COLO668 (cell line): ENCODE measurements at regions not wholly inside any gene's neighbourhood (a gene's known extent, or its start where the extent isn't known, plus 50 kb on each side); places are given as distances from the start of the nearest gene placed in this dataset.

Experiments
- DNase-seq: peaks from one replicate; lab custom pipeline; 2025; ENCODE audit not compliant: unreplicated experiment; lab: John Stamatoyannopoulos, UW

DNA sequence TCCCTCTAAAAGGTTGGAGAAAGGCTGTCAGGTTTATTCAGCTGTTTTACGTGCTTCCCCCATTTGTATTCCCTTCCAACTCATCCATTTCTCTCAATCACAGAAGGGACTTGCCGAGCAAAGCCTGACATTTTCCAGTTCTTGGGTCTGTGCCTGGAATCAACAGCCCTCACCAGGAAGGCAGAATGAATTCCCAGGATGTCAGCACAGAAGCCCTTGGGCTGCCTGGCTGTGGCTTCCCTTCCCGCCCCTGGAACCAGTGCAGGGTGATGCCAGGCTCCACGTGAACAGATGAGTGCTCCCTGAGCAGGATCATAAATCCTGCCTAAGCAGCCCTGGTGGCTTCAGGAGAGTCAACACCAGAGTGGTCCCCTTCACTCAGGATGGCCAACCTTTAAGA is 86.1 kb upstream of the CD83 start:
- DNase-seq: no peak

DNA sequence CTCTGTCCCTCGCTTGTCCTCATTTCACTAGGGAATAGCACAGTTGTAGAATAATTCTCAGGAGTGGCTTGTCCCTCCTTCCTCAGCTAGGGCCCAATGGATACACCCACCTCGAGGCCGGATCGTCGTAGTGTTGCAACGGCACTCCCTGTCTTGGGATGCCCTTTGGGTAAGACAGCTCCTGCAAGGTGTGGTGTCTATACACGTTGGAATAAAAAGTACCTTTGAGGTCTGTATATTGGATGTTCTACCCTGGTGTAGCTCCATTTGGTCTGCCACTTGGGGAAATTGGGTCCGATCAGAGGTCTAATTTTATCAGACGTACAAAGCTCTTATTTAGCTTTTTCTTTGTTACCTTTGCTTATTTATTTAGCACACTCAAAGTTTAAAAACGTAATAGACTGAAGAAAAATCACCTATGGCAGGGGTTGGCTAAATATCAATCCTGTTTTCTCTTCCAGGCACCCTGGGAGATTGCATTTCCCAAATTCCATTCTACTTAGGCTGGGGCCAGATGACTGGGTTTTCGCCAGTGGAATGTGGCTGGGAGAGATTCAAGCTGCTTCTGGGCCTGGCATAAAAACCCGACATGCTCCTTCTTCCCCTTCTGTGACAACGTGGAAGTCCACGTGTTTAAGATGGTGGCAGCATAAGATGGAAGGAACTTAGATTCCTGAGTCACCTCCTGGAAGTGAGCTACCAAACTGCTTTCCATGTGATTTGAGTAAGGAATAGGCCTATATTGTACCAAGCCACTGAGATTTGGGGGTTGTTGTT is 82.3 kb upstream of the CD83 start:
- DNase-seq: no peak

DNA sequence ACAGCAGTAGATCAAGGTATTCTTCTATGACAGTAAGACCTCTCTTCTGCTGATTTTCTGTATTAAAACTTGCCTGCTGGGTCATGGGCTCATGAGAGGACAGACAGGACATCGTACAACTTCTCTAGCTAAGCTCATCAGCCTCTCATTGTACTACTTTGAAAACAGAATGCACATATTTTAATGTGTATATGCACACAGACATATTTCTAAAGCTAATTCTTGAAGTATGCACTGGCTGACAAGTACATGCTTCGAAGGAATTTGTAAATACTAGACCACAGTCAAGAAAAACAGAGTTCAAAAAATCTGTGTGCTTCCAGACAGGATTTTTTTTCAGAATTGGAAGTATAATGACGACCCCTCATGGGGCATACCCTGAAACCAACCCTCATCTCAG is 81.7 kb upstream of the CD83 start:
- no peak for DNase-seq

DNA sequence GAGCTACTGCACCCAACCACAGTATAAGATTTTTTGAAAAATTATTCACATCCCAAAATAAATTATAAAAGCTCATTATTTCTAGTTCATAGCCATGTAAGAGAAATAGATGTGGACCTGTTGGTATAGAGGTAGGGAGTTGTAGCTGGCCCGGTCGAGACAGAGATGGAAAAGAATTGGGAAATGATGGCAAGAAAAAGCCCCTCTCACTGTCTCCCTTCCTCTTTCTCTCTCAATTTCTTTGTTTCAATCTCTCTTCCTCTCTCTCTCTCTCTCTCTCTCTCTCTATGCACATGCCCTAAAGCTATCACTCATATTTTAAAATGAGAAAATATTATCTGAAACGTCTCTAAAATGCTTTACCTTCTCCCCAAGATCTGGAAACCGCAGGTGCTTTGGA is 80.7 kb upstream of the CD83 start:
- no peak for DNase-seq

DNA sequence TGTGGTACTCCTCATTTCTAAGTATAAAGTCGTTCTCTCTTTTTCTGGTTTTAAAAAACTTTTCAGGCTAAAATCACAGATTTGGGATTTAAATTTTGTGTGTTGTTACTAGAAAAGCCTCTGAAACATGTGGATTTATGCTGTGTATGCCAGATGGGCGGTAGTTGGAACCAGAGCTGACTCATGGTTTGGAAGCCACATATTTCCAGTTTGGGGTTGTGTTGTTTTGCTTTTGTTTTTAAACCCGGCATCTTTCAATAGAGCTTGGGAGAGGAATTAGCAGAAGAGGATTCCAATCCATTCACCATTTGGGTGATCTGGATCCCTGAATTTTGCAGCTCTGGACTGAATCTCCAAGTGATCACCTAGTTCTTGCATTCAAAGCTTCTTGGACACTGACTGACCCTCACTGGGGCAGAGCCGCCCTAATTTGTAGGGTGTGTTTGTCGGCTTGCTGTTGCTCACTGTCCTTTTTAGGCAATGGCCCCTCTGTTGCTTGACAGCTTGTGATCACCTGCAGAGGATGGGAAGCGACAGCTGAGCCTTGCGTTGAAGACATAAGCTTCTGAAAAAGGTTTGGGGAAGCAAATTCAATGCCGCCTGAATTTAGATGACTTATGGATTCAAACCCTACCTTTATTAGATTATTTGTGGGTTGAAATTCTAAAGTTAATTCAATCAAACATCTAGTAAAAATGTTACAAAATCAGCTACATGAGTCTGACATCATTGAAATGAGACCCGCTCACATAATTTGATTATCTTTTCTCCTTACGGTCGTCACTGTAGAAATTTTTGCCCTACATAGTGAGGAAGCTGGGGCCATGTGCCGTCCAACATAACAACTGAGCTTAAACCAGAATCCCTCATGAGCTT is 79.9 kb upstream of the CD83 start:
- no peak for DNase-seq

DNA sequence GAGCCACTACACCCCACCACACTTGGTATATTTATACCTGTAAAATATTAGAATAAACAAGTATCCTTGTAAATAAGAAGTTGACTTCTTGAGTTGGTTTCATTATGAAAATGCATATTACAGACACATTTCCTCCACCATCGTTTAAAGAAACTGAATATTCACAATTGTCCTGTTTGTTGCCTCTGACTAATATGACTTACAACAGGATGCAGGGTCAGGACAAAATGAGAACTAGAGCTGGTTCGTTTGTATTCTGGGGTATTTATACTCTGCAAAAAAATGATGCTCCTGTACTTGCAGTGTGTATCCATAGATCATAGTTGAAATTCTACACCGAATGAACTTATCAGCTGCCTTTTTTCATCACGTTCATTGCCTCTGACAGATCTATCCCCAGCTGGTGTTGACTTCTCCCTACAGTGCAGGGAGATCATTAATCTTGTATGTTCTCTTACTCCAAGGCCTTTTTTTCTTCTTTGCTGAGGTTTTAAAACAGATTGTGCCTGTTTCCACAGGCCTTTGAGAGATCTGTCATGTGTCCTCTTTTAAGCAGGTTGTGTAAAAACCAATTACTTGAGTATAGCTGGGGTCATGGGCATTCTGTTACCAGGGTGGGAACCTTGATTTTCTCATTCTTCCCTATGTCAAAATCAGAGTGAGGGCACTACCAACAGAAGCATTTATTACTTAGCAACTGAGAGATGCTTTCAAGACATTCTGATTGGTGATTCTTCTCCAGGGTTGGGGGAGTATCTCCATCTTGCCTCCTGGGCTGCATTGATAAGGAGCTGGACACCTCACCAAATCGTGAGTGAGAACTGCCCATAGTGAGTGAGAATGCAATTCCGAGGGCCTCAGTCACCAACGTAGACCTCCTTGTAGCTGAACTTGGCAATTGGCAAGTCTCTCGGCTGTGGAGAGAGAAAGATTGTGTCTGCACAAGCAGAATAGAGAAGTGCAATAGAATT is 78.8 kb upstream of the CD83 start:
- DNase-seq: peak; percentile 6

DNA sequence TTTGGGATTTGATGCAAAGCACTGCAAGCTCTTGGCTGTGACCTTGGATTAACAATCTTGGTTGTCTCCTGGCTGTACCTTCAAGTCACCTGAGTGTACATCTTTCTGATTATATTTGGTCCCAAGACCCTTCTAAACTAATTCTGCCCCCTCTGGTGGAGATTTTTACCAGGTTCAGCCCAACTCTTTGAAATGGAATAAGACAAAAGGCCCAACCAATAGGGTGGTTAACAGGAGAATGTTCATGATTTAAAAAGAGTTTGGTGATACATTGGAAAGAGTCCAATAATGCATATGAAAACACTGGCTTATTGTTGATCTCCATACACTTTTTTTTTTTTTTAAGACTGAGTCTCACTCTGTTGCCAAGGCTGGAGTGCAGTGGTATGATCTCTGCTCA is 77.5 kb upstream of the CD83 start:
- no peak for DNase-seq

DNA sequence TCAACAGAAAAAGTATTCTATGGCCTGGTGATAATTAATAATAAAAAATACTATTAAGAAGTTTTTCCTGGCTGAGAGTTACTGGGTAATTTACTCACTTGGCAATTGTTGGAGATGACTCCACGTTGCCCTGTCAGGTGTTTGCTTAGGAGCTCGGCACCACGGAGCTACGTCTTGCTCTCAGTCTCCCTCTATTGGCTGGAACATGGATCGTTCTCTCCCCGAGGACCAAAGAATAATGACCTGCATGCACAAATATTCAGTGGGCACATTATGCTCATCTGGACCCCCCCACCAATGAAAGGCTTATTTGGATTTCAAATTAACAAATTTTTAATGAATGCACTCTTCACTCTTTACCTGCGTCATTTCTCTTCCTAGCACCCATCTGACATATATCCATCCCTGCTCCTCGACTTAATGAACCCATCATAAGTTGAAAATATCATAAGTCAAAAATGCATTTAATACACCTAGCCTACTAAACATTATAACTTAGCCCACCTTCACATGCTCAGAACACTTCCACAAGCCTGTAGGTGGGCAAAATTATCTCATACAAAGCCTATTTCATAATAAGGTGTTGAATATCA is 71.0 kb upstream of the CD83 start:
- peak; percentile 25 for DNase-seq

DNA sequence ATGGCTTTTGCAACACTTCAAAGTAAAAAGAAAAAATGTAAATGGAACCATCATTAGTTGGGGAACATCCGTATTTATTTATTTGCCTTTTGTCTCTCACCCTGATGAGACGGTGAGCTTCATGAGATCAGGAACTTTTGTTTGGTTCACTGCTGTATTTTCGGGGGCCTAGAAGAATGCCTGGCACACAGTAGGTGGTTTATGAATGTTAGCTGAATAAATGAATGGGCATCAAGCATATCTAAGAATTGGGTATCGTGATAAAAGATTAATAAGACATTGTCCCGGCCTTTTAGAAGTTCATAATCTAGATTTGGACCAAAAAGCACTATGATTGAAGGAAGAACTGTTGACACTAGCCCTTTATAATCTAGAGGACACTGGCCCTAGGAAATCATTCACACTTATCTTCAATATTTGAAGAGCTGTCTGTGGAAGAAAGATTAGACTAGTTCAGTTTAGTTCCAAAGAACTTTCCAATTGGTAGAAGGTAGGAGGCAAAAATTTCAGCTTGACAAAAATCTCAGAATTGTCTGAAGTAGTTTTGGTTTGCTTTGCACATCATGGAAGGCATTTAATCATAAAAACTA is 70.3 kb upstream of the CD83 start:
- DNase-seq: no peak

DNA sequence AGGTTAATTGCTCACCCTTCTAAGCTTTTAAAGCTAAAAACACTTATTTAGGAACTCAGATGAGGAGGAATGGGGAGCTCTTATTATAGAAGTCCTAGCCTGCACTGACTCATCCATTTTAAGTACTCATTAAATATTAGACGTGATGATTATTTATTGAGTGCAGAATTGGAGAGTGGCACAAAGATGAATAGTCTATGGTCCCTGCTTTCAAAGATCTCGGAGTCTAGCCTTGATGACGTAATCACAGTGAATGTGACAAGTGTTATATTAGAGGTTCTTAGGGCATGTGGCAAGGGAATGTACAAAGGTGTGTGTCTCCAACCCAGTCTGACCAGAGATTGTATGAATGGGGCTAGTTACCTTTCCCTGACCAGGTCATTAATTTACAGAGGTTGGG is 68.7 kb upstream of the CD83 start:
- no peak for DNase-seq

DNA sequence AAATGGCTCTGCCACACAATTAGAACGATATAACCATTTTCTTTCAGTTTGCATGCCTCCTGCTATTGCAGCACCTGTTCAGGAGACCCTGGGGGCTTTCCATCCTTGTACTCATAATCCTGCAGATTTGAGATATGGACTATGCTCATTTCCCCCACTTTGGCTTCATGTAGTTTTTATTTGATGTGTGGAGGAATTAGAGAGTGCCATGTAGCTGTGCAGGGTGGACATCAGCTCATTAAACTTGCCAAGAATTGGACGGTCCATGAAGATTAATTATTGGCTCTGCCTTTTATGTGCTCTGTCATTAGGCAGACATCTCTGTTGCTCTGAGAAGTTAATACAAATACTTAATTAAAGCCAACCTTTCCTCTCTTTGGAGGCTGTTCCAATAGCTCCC is 66.2 kb upstream of the CD83 start:
- DNase-seq: no peak

DNA sequence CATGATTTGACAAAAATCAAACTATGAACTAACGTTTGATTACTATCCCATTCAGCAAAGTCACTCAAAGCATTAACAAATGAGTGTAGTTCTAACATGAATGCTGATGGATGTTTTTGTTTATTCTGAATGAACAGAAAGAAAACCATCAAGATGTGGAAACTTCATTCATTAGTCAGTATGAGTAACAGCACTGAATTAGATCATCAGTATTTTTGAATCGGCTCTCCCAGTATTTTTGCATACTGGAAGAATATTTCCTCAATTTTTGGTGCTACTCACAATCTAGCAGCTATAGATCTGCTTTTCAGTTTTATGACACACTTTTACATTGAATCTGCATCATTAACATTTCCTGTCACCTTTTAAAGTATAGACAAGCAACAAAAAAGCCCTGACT is 63.8 kb upstream of the CD83 start:
- no peak for DNase-seq

DNA sequence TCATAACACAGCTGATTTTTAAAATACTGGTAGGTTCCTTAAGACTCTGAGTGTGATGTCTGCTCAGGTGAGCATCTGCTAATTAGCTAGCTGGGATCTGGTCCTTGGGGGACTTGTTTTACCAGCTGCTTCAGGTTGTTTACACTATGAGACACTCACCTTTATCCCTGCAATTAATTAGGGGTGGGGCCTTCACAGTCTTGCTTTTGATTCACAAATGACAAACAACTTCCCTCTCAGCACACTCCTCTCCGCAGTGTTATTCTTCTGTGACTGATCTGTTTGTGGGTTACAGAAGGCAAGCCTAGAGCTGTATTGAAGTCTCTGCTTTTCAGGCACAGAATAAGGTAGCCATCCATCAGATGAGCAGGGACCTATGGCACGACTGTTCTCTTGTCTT is 62.0 kb upstream of the CD83 start:
- DNase-seq: peak; percentile 45

DNA sequence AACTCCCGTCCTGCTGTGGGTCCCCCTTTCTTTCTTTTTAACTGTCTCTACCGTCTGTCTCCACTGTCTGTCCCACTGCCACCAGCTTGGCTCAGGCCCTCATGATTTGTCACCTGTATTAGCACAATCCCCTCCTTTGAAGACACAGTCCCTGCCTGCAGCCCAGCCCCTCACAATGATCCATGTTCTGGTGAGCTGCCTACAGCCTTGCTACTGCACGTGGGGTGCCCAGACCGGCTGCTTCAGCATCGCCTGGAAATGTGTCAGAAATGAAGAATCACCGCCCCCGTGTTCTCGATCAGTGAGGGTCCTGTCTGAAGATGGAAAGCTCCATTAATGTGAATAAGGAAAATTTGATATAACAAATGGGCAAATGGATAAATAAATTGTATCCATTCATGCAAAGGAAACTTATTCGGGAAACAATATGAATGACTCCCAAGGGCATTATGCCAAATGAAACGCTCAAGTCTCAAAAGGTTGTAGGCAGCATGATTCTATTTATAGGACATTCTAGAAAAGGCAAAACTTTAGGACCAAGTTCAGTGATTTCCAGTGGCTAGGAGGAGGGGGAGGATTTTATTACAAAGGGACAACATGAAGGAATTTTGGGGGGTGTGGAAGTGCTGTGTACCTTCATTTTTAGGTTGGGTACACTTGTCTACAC is 59.4 kb upstream of the CD83 start:
- DNase-seq: no peak

DNA sequence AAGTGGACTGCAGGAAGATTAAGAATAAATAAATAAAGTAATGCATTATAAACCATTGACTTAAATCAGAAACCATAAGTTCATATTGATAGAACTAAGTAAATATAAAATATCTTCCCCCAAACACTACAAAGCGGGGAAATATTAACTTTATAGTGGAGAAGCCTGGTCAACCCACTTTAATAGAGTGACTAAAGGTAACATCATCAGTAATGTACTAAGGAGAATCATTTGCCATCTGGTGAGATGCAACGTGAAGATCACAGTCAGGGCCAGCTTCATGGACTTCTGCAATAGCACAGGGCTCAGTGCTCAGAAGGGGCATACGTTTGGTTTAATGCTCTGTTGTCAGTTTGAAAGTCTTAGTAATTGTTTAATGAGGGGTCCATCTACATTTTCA is 58.8 kb upstream of the CD83 start:
- no peak for DNase-seq

DNA sequence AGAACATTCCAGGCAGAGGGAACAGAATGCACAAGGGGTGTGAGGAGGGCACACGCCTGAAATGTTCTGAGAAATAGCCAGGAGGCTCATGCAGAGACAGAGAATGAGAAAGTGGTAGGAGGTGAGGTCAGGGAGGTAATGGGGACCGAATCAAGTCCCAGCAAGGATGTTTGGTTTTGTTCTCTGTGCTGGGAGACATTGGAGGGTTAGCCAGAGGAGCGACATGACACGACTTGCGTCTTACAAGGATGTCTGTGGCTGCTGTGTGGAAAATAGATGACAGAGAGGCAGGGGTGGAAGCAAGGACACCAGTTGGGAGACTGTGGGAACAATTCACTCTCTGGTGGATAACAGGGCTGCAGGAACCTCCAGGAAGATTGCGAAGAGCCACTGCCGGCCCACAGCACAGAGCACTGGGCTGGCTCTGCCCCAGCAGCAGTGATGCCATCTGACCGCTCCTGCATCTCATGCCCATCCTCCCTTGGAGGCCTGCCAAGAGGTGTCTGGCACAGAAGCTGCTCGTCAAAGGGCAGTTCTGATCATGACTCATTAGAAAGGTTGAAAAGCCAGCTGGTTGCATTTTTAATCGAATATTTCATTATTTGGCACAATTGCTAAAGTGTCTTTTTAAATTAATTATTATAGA is 57.7 kb upstream of the CD83 start:
- DNase-seq: peak; percentile 73

DNA sequence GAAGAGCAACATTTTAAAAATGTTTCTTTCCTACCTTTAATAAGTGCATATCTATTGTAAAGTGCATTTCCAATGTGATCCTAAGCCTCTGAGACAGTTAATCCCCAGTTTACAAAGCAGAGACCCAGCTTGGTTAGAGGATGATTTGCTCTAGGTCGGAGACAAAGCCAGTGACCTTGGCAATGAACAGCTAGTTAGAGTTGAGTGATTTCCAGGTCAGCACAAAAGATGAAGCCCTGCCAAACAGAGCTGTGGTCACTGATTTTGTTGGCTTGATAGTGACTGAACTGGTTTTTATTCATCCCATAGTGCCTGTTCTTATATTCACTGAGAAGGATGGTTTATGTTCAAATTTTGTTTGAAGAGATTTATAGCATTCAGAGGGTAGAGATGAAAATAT is 56.6 kb upstream of the CD83 start:
- no peak for DNase-seq

DNA sequence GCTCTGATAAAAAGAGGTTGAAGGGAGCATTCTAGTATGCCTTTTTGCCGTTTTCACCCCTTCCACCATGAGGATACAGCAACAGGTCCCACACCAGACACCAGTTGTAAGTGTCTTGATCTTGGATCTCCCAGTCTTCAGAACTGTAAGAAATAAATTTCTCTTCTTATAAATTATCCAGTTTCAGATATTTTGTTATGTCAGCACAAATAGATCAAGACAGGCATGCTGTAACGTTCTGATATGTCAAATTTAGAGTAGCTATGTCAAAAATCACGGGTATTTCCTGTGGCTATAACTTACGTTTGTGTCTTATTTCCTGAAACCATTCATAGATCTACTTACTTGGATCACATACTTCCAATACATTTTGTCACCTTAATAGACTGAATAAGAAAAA is 55.9 kb upstream of the CD83 start:
- DNase-seq: no peak

DNA sequence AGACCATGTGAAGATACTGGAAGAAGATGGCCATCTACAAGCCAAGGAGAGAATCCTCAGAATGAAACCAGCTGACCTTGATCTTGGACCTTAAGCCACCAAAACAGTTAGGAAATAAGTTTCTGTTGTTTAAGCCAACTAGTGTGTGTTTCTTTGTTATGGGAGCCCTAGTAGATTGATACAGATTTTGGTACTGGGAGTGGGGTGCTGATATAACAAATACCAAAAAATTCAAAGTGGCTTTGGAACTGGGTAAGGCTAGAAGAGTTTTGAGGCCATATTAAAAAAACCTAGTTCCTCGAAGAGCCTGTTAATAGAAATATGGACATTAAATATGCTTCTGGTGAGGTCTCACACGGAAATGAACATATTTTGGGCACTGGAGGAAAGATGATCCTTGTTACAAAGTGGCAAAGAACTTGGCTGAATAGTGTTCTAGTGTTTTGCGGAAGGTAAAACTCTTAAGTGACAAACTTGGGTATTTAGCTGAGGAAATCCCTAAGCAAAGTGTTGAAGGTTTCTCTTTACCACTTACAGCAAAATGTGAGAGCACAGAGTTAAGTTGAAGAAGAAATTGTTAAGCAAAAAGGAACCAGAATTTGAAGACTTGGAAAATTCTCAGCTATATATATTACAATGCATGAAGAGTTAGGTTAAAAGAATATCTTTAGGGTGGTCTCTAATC is 55.1 kb upstream of the CD83 start:
- DNase-seq: no peak
